HS-5 (cell line): ENCODE measurements at regions not wholly inside any gene's neighbourhood (a gene's known extent, or its start where the extent isn't known, plus 50 kb on each side); places are given as distances from the start of the nearest gene placed in this dataset.
"Not testable (repeated sequence)": the region's sequence is repeated elsewhere in the genome, so short reads cannot be mapped to it uniquely, and the experiment has no call there.

Experiments used
- DNase-seq: peaks from one replicate; pipeline ENCODE4 v3.0.0-alpha.2; 2012; ENCODE audit warnings: low read depth

DNA sequence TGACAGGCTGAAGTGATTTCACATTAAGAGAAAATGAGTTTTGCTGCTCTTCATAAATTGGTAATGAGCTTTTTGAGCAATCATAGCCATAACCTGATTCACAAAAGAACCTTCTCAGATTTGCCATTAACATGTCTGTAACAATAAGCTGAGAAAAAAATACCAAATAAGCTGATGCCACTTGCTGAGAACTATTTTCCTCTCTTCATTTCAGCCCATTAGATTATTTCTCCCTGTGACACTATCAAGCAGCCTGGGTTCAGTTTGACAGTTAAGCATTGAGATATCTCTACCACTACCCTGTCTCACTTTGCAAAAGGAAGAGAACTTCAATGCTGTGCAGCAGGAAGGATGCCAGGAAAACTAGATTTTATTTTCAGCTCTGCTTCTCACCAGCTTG is 673.9 kb downstream of the TRIB2 start:
- no peak for DNase-seq

DNA sequence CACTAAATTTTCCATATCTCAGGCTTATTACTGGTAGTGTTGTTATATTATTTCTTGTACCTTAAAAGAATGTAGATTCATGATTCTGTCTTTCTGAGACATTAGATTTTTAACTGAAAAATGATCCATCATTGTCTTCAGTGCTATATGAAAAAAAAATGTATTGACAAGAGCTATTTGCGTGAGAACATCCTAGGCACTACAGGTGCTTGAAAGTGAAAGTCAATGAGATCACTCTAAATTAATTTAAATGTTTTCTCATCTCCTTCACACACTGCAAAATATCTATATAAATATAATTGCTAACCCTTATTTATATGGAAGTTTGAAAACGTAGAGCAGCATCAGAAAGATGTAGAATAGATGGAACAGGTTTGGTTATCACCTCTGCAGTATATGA is 684.6 kb downstream of the TRIB2 start:
- no peak for DNase-seq

DNA sequence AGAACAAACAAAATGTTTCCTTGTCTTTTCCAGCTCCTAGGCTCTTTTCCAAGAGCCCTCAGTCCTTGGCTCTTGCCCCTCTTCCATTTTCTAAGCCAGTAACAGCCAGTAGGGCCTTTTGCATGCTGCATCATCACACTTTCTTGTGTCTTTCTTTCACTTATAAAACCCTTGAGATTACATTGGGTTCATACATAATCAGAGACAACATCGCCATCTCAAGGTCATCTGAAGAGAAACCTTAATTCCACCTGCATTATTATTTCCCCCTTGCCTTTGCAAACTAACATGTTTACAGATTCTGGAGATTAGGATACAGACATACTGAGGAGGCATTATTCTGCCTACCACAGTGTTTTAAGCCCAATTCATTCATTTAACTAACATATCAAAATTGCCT is 697.3 kb downstream of the TRIB2 start:
- no peak for DNase-seq

DNA sequence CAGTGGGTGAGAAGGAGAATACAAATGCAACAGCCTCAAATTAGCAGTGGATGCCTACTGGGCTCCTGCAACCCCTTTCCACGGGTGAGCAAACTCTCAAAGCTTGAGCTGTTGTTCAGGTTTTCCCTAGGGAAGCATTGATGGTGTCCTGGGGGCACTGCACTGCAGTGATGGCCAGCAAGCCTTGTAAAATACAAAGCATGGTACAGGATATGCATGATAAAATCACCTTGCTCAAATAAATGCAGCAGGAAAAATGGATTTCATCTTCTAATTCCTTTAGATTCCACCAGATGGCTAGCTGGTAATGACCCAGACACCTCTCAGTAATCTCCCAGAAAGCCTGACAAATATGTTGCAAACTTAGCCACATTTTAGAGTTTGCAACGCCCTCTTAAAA is 698.2 kb downstream of the TRIB2 start:
- no peak for DNase-seq

DNA sequence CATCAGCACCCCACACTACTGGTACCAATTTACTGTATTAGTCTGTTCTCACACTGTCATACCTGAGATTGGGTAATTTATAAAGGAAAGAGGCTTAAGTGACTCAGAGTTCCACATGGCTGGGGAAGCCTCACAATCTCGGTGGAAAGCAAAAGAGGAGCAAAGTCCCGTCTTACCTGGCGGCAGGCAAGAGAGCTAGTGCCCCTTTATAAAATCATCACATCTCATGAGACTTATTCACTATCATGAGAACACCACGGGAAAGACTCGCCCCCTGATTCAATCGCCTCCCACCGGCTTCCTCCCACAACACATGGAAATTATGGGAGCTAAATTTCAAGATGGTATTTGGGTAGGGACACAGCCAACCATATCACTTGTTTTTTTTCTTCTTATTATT is 717.2 kb downstream of the TRIB2 start:
- no peak for DNase-seq

DNA sequence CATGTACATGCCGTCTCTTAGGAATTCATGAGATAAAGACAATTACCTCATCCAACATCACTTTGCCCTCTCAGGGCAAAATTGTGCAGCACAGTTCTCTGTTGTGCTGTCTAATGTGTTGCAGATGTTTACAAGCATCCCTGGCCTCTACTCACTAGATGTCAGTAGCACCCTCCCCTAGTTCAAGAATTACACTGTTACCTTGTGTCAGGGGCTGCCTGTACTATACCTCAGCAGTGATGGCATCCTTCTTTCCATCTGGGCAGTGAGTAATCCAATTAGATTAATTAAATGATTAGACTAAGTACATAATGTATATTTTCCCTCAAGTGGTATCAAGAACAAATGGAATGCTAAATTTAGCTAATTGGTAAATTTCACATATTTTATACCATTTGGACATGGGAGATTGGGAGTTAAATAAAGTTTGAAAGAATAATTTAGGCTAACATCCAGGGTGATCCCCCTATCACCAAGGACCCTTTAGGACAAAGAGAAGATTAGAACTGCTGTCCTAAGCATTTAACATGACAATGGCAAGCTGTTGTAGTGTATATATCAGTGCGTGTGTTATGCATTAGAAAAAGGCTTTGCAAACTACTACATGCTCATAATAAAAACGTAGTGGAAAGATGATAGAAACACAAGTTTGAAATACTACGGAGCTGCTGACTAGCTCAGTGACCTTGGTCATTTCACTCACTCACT is 727.0 kb downstream of the TRIB2 start:
- peak; percentile 4 for DNase-seq

DNA sequence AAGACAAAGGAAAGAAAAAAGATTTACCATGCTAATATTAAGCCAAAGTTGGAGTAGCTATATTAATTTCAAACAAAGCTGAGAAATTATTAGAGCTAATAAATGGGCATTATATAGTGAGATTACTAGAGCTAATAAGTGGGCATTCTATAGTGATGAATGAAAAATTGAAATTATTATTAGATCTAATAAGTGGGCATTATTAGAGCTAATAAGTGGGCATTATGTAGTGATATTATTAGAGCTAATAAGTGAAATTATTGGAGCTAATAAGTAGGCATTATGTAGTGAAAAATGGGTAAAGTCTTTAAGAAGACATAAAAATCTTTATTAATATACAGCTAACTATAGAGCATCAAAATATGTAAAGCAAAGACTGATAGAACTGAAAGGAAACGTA is 745.7 kb downstream of the TRIB2 start:
- DNase-seq, result no peak

DNA sequence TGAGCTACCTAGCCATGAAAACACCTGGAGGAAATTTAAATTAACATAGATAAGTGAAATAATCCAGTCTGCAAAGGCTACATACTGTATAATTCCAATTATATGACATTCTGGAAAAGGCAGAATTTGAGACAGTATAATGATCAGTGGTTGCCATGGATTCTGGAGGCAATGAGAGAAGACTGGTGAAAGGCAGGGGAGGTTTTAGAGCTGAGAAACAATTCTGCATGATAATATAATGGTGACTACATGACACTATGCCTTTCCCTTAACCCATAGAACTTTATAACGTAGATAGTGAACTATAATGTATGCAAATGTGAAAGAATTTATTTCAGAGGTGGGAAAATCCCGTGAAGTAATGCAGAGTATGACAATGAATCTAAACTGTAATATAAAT is 749.3 kb downstream of the TRIB2 start:
- DNase-seq, result no peak

DNA sequence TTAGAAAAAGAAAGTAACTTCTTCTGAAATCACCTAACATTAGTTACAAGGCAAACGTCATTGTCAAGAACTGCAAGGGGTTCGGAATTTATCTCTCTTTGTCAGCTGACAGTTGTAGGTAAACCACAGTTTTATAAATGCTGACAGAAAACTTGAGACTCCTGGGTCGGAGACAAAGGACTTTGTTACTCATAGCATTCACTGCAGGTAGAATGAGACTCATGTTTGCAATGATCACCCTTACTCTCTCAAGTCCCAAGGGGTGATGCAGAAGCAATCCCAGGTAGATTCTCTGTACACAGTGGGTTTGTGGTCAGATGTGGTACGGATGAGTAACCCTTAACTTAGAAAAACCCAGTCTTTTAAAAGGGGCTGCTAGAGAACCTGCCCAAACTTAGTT is 757.8 kb downstream of the TRIB2 start:
- DNase-seq, result no peak

DNA sequence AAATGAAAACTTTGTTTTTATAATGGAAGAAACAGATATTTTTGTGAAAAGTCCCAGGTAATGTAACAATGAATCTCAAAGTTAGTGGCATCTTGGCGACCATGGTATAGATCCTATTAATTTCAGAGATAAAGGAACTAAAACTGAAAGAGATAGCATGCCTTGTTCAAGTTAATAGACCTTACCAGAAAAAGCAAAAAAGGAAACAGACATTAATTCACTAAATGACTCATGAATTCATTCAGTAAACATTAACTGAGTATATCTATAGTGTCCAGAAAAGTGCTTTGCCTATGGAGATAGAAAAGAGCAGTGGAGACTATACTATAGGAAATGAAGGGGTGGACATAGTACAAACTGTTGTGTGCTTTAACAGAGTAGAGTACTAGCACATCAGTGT is 763.3 kb downstream of the TRIB2 start:
- no peak for DNase-seq

DNA sequence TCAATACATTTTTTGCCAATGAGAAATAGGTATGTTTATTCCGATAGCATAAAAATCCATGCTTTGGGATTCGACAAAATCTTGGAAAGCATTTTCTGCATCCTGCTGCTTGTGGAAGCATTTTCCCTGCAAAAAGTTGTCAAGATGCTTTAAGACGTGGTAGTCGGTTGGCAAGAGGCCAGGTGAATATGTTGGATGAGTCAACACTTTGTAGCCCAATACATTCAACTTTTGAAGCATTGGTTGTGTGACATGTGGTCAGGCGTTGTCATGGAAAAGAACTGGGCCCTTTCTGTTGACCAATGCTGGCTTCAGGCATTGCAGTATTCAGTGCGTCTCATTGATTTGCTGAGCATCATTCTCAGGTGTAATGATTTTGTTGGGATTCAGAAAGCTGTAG is 764.5 kb downstream of the TRIB2 start:
- no peak for DNase-seq

DNA sequence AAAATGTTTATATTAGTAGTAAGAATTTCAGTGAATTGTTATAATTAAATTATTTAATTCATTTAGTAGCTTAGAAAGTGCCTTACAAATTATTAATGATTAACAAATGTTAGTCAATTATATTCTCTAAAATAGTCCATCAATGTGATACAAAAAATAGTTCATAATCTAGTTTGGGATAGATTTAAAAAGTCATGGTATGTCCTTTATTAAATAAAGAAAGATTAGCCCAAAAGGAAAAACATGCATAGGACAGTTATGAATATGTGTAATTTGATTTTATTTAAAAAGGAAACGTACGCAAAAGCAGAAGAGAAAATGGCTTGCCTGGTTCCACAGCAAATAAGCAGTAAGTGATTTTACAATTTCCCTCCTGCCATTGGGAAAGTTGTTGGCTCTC is 768.5 kb downstream of the TRIB2 start:
- DNase-seq, result no peak

DNA sequence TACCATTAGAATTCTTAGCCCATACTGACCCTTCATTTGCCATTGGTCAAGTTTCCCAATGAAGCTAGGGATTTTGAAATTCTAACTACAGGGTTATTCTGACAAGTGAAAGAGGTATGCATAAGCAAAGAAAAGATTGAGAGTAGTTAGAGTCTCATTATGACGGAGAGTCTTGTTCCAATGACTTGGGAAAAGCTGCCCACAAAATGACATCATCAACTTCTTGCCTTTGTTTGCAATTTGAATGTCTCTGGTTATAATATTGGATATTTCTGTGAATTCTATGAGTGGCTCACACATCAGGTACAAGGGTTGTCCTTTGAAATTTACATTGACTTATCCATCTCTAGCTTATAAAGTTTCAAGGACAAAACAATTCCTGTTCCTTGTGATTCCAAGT is 772.2 kb downstream of the TRIB2 start:
- DNase-seq, result no peak

DNA sequence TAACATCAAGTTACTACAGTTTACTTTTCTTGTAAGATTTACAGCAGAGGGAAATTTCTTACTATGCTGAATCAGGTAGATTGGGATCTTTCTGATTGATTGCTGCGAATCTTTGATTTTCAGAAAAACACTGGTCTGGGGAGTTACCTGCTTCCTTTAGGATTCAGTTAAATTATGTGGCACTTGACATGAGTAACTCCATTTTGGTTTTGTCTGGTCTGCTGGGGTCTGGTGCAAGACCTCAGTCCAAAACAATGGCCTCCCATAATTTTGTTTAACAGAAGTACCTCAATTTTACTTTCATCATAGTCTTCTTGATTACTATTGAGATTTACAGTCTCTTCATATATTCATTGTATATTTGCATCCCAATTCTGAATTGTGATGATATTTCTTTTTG is 775.5 kb downstream of the TRIB2 start:
- DNase-seq, result no peak

DNA sequence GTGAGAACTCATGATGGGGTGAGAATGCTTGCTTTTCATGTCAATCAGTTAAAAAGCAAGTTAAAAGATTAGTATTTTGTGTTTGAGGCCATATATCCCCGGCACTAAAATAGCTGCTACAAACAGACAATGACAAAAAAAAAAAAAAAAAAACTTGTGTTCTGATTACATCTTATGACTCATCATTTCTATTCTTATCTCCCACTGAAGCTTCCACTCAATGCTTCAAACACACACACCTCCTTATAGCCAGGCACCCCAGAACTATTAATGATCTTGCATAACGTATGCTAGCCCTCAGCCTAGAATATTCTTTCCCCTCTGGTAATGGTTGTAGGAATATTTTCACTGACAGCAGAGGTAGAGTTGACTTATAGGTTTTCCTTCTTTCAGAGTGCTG is 778.3 kb downstream of the TRIB2 start:
- no peak for DNase-seq

DNA sequence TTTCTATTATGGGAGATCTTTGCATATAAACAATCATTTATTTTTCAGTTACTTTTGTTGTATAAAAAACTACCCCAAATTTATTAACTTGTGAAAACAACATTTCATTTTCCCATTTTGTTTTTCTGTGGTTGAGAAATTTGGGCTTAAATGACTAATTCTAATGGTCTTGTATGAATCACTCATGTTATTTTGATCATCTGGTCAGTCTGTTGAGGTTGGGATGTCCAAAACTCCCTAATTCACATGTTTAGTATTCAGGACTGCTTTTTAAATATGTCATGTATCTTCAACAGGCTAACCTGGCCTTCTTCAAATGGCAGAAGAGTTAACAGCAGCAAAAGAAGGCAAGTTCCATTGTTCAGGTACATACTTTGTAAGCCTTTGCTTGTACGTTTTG is 788.1 kb downstream of the TRIB2 start:
- no peak for DNase-seq

DNA sequence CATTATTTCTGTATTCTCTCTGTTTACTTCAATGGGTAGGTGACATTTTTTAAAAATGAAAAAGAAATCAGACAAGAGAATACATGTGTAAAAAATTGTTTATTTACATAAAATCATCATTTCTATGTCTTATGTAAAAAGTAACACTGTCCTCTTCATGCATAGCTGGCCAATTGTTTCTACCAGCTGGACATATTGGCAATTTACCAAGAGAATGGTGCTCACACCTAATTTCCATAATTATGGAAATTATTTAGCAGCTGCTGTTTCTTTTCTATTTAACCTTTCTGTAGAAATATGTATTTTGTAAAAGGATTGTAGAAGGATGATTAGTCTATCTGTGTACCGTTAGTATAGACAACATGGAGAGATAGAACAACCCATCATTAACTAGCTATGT is 791.9 kb downstream of the TRIB2 start:
- DNase-seq, result no peak

DNA sequence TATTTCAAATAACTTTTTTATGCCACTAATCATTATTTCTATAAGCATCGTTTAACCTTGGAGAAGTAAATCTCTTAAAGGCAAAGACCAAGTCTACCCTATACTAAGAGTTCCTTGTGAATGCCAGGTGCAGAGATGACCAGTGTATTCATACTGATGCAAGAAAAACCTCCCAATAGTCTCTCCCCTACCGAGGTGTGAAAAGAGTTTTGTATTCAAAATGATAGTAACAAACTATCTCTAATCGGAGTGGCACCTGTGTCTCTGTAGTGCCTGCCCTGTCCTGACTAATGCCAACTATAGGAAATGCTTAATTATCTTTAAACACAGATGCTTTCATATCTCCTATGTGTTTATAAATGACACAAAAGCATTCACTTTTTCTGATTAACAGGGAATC is 798.5 kb downstream of the TRIB2 start:
- no peak for DNase-seq

DNA sequence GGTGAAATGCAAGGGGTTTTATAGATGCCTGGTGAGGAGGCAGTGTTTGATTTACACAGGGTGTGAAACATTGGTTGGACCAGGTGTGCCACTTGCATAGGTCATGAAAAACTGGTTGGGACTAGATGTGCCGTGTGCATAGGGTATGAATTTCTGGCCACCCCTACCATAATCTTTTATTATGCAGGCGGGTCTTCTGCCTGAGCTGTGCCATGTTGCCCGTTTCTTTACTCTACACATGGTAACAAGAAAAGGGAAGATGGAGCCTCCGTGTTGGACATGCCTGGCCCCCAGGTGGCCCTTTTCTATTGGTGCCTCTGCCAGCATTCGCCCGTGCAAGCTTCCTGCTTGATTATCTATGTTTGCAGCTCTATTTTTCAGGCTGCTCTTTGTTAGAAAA is 805.4 kb downstream of the TRIB2 start:
- DNase-seq, result no peak

DNA sequence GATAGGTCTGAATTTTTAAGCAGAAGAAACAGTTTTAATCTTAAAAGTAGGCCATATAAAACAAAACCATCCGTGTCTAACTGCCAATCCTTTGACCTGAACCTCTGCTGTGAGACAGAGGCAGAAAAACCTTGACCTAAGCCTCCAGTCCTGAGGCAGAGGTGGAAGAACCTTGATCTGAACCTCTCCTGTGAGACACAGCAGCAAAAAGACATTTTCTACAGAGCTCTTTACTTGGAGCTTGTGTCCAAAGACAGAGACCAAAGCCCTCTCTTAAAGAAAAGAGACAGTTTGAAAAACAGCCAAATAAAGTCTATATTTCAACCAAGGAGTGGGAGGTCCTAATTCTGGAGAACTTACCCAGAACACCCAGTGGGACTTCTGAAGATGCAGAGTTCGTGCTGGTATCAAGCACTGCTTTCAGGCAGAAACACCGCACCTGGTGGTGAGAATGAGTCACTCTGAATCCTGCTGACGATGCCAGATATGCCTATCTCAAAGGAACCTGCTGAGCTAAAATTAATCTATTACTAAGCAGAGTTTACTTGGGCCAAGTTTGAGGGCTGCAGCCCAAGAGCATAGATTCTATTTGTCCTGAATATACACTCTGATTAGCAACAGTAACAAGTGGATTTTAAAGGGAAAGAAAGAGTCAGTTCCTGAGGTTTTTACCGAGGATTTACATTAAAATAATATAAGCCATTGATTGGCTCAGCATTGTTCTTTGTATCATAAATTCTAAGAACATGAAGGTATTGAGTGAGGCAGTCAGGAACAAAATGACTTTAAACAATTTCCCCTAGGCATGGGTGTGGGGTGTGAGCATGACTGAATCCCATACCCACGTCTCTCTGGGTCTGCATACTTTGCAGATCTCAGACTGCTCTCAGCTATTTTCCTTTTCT is 806.4 kb downstream of the TRIB2 start:
- DNase-seq, result no peak

DNA sequence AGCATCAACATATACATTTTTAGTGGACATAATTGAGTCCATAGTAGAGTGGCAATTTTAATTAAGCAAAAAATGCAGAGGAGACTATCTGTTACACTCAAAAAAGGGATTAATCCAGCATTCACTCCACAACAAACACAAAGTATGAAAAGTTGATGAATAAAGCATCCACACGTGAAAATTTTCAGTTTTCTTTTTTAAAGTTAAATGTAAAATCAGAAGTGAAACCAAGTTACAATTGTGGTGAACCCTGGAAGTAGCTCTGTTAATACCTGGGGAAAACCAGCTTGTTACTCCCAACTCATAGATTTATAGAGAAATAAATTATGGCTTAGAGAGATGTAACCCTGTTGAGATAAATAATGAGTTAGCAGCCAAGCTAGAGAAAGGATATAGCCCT is 807.8 kb downstream of the TRIB2 start:
- no peak for DNase-seq

DNA sequence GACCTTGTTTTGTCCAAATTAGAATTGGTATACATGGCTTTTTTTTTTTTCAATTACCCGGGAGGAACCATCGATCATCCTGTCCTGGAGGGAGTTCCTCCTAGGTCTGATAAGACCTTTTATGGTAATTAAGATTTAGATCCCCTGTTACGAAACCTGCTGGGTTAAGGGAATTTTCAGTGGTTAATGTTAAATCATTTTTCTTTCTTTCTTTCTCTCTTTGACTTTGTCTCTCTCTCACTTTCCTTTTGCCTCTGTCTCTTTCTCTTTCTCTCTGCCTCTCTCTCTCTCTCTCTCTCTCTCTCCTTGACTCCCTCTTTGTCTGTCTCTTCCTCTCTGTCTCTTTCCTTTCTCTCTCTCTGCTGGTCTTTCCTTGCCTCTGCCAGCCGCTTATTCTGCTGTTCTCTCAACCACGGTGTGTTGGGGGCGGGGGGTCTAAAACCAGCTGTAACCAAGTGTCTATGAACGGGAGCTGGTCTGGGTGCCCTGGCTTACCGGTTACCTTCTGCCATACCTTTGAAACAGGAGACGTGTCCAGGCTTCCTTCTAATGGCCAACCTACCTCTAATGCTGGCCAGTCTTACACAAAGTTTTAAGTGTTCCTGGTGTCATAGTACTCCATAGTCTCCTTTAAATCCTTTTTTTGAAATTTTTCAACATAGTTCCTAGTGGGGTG is 815.1 kb downstream of the TRIB2 start:
- DNase-seq, result not testable (repeated sequence)
